Dermis microvascular lymphatic vessel endothelial cell (primary cell): ENCODE measurements at regions not wholly inside any gene's neighbourhood (a gene's known extent, or its start where the extent isn't known, plus 50 kb on each side); places are given as distances from the start of the nearest gene placed in this dataset.
"Not testable (repeated sequence)": the region's sequence is repeated elsewhere in the genome, so short reads cannot be mapped to it uniquely, and the experiment has no call there.

Experiments
- DNase-seq, 2 donors: peaks; one replicate each; pipeline versions ENCODE4 v3.0.0 to v3.0.0-alpha.2; 2010; ENCODE audit warnings: low read depth in 2 of 2

GRCh38 chr13:22963384-22964053 is 217.3 kb upstream of the SGCG start:
- DNase-seq: not testable (repeated sequence)

DNA sequence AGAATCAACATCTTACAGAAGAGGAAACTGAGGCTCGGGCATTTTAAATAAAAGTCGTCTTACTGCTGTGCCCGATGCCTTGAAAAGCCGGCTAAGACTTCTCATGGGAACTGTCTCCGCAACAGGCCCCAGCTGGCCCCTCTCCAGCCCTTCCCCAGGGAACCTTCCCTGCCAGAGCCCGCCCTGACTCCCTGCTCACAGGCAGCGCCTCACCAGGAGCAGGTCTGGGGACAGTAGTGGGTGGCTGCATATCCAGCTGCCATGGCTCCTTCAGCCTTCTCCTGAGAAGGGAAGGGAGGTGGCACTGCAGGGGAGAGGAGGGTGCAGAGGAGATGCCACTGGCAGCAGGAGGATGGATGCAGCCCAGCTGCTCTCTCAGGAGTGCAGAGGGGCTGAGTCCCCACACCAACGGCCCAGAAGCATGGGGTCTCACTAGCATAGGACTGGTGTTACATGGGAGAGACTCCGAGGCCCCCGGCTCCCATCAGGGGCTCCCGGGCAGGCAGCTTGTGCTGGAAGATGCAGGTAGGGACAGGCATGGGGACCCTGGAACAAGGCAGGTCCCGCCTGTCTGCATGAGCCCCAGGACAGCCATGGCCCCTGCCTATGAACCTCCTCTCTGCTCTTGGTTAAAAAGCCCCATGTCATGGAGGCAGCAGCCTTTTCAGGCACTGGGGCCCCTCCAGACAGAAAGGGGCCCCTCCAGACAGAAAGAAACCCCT is 216.4 kb upstream of the SGCG start:
- no peak for DNase-seq

GRCh38 chr13:22965011-22965857 is 215.5 kb upstream of the SGCG start:
- DNase-seq: not testable (repeated sequence)

DNA sequence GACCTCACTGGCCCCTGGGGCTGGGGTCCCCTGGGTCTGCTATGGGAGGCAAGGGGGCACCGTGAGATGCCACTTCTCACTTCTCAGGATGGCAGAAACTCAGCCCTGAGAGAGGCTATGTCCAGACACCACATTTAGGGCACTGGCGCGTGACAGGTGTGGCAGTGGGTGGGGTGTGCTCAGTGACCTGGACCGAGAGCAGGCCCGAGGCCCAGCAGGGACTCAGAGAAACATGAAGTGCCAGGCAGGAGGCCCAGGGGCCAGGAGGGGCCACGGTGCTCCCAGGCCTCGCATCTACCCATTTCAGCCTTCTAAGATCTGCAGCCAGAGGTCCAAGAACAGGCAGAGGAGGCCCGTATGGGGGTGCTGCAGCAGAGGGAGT is 214.9 kb upstream of the SGCG start:
- DNase-seq: not testable (repeated sequence)

DNA sequence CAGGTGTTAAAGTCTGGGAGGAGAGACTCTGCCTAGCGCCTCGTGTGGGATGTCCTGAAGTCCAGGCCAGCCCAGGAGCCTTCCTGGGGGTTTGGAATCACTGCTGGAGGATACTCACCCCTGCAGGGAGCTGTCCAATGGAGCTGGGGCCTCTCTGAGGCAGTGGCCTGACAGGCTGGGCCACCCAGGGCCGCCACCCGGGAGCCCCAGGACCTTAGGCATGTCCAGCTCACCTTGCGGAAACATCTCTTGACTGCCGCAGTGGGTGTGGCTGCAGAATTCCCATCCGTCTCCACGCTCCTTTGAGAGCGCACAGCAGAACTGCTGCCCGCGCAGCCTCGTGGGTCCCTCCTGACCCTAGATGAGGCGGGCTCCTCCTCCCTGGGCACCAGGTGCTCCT is 214.0 kb upstream of the SGCG start:
- not testable (repeated sequence) for DNase-seq

DNA sequence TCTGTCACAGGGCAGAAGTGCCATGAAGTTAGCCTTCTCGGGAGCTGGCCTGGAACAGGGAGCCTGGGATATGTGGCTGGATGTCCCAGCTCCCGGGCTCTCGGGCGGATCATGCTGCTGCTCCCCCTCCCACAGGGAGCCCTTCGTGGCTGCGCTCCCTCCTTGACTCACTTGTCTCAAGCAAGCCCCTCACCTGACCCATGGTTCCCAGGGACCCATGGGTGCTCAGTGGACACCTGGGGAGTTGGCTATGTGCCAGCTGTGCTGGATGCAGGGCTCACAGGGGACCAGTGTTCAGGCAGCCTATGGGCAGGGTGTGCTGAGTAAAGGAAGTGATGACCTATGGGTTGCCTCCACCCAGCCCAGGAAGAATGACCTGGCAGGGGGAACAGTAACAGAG is 213.1 kb upstream of the SGCG start:
- DNase-seq: no peak

- no peak for DNase-seq
These were observed 200.8 kb upstream of the SGCG start for GRCh38 chr13:22979952-22980351.

GRCh38 chr13:22980936-22981335 is 199.8 kb upstream of the SGCG start:
- no peak for DNase-seq

GRCh38 chr13:22993148-22993547 is 187.6 kb upstream of the SGCG start:
- DNase-seq: no peak

DNA sequence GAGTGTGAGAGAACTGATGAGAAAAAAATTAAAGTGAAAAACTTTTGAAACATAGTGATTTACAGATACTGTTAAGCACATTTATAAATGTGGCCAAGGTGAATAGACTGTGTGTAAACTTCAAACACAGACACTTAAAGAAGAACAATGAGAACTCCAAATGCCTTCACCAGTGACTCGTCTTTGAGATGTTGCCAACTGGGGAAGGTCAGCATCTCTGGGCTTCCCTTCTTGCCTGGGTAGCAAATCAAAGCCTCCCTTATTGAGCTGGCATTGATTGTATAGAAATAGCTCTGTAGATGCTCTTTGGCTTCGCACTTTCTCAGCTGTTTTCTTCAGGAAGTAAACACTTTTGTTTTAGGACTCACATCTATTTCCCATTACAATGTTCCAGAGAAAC is 177.3 kb upstream of the SGCG start:
- no peak for DNase-seq

- DNase-seq: no peak
These were observed 173.4 kb upstream of the SGCG start for GRCh38 chr13:23007426-23007825.

GRCh38 chr13:23018143-23018542 is 162.6 kb upstream of the SGCG start:
- DNase-seq: no peak

- peak; percentile 29 to 60 for DNase-seq
These were observed 160.4 kb upstream of the SGCG start for GRCh38 chr13:23020246-23020843.

DNA sequence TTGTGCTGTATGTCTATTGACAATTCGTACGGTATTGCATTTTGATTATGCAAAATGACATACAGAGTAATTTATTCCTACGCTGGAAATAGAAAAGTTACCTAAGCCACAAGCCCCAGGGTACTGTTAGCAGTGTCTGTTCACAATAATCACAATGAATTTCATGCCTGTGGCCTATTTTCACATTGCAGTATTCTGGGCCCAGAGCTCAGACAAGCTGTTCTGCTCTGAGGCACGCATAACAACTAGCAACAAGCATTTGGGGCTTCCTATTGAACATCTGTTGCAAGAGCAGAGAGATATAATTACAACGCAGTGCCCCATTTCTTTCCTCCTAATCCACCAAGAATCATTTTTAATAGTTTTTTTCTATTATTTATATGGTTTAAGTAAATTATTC is 158.9 kb upstream of the SGCG start:
- no peak for DNase-seq

GRCh38 chr13:23022704-23023103 is 158.1 kb upstream of the SGCG start:
- no peak for DNase-seq

- DNase-seq: no peak
These were observed 154.7 kb upstream of the SGCG start for GRCh38 chr13:23025864-23026608.

DNA sequence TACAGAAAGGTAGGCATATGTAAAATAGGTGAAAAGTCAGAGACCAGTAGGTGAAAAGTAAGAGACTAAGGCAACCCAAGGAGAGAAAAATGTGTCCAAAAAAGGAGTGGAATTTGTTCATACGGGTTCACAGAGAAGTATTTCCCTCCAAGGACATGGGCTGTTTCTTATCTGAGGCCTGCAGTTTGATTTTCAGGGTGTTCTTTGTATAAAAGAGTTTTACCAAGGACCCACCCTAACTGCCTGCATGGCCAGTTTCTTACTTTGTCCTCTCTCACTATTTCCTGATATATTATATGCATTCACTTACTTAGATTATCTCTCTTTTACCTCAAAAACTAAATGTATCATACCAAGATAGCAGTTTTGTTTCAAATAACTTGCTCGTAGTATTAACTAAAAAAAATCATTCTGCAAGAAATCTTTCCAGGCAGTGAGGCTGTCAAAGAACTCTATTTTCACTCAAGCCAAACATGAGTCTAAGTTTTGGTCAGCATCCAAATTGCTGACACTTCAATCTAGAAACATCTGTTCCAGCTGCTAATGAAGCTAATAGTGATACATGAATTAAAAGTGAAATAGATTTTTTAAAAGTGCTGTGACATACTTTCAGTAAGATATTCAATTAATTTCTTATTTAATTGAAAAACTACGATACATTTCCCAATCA is 141.4 kb upstream of the SGCG start:
- no peak for DNase-seq

- no peak for DNase-seq
These were observed 138.6 kb upstream of the SGCG start for GRCh38 chr13:23042181-23042580.

DNA sequence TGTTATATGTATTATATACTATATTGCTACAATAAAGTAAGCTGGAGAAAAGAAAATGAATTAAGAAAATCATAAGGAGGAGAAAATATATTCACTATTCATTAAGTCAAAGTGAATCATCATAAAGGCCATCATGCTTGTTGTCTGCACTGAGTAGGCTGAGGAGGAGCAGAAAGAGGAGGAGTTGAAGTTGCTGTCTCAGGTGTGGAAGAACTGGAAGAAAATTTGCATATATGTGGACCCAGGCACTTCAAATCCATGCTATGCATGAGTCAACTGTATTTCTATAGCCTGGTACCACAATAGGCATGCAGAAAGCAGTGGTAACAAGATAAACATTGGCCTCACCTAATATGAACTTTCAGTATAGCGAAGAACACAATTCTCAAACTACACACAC is 135.9 kb upstream of the SGCG start:
- no peak for DNase-seq

- DNase-seq: no peak
These were observed 130.7 kb upstream of the SGCG start for GRCh38 chr13:23050126-23050525.

DNA sequence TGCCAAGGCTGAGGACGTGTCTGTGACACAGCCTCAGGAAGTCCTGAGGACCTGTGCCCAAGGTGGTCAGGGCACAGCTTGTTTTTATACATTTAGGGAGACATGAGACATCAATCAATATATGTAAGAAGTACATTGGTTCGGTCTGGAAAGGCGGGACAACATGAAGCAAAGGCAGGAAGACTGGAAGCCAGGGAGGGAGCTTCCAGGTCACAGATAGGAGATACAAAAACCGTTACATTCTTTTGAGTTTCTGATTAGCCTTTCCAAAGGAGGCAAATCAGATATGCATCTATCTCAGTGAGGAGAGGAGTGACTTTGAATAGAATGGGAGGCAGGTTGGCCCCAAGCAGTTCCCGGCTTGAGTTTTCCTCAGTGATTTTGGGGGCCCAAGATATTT is 127.1 kb upstream of the SGCG start:
- not testable (repeated sequence) for DNase-seq
